ENCODE measurements at regions not wholly inside any gene's neighbourhood (a gene's known extent, or its start where the extent isn't known, plus 50 kb on each side); places are given as distances from the start of the nearest gene placed in this dataset.

GRCh38 chr3:76624164-76624563 is 415.7 kb upstream of the ROBO2 start:
- 90% methylated on average over 6 of the region's 6 CpGs for WGBS
- H3K79me1 ChIP-seq (replicated peaks; ENCODE audit: low read length, poor library complexity, severe bottlenecking) = no peaks in the 10 kb centered on the region
- no peak overlapping the region for H2AK5ac ChIP-seq (ENCODE audit: low read length, severe bottlenecking)
- no peaks in the 10 kb centered on the region for H3K4me1 ChIP-seq (ENCODE audit: control insufficient read depth, insufficient read depth, low read depth, low read length)
- H3K14ac ChIP-seq (ENCODE audit: low read length in 2 of 2) = no peak overlapping the region
- H4K8ac ChIP-seq (ENCODE audit: low read length) = no peak overlapping the region
- H3K9ac ChIP-seq (ENCODE audit: low read length) = no peak overlapping the region
- no peak overlapping the region for H3K4ac ChIP-seq (ENCODE audit: low read depth in 1 of 2, low read length in 2 of 2)
- no peak overlapping the region for H3K18ac ChIP-seq (ENCODE audit: low read depth in 1 of 2, low read length in 2 of 2)
- H3K4me2 ChIP-seq (ENCODE audit: low read length, poor library complexity, severe bottlenecking) = no peak overlapping the region
- no peaks in the 10 kb centered on the region for H3K27me3 ChIP-seq (ENCODE audit: control insufficient read depth in 1 of 2, insufficient read depth in 1 of 2, low read length in 2 of 2)
- H3K9me3 ChIP-seq (ENCODE audit: control insufficient read depth, low read length) = peaks cover 5% of the 10 kb centered on the region
- H2BK12ac ChIP-seq (ENCODE audit: low read length in 2 of 2) = no peak overlapping the region
- no peak overlapping the region for H3K4me3 ChIP-seq (ENCODE audit: insufficient read depth in 1 of 2, low read depth in 1 of 2, low read length in 2 of 2)
- H3K27ac ChIP-seq (ENCODE audit: low read length, poor library complexity, severe bottlenecking) = no peak overlapping the region
- no peaks in the 10 kb centered on the region for H3K36me3 ChIP-seq (ENCODE audit: control insufficient read depth in 1 of 2, insufficient read depth in 2 of 2, low read depth in 1 of 2, low read length in 2 of 2)
- no peak overlapping the region for H2AFZ ChIP-seq (ENCODE audit: low read depth, low read length)
- no peak overlapping the region for H2BK120ac ChIP-seq (ENCODE audit: low read depth, low read length)
- no peak for DNase-seq
- H3K23ac ChIP-seq (ENCODE audit: low read length in 2 of 2) = no peak overlapping the region
- H2BK5ac ChIP-seq (ENCODE audit: low read depth, low read length, poor library complexity, severe bottlenecking) = no peak overlapping the region
- no peak overlapping the region for H2BK15ac ChIP-seq (ENCODE audit: low read depth, poor library complexity, severe bottlenecking)
- H4K91ac ChIP-seq (ENCODE audit: low read length) = no peak overlapping the region

- Histone ChIP-seq H3K18ac (ENCODE audit: low read depth in 1 of 2, low read length in 2 of 2) (no peak overlapping the region), H3K79me1 (replicated peaks; ENCODE audit: low read length, poor library complexity, severe bottlenecking) (no peaks in the 10 kb centered on the region), H2BK12ac (ENCODE audit: low read length in 2 of 2) (no peak overlapping the region), H4K91ac (ENCODE audit: low read length) (no peak overlapping the region), H3K27me3 (ENCODE audit: control insufficient read depth in 1 of 2, insufficient read depth in 1 of 2, low read length in 2 of 2) (no peaks in the 10 kb centered on the region), H2AFZ (ENCODE audit: low read depth, low read length) (no peak overlapping the region), H3K4me2 (ENCODE audit: low read length, poor library complexity, severe bottlenecking) (no peak overlapping the region), H3K27ac (ENCODE audit: low read length, poor library complexity, severe bottlenecking) (no peak overlapping the region), H2BK5ac (ENCODE audit: low read depth, low read length, poor library complexity, severe bottlenecking) (no peak overlapping the region), H3K23ac (ENCODE audit: low read length in 2 of 2) (no peak overlapping the region), H3K9ac (ENCODE audit: low read length) (no peak overlapping the region), H2BK120ac (ENCODE audit: low read depth, low read length) (no peak overlapping the region), H3K9me3 (ENCODE audit: control insufficient read depth, low read length) (peaks cover 6% of the 10 kb centered on the region), H3K14ac (ENCODE audit: low read length in 2 of 2) (no peak overlapping the region), H3K4ac (ENCODE audit: low read depth in 1 of 2, low read length in 2 of 2) (no peak overlapping the region), H3K36me3 (ENCODE audit: control insufficient read depth in 1 of 2, insufficient read depth in 2 of 2, low read depth in 1 of 2, low read length in 2 of 2) (no peaks in the 10 kb centered on the region), H4K8ac (ENCODE audit: low read length) (no peak overlapping the region), H3K4me3 (ENCODE audit: insufficient read depth in 1 of 2, low read depth in 1 of 2, low read length in 2 of 2) (no peak overlapping the region), H2AK5ac (ENCODE audit: low read length, severe bottlenecking) (no peak overlapping the region), H3K4me1 (ENCODE audit: control insufficient read depth, insufficient read depth, low read depth, low read length) (no peaks in the 10 kb centered on the region), H2BK15ac (ENCODE audit: low read depth, poor library complexity, severe bottlenecking) (no peak overlapping the region)
- DNase-seq = no peak
- WGBS = 89% methylated on average over 4 of the region's 4 CpGs
Measured at GRCh38 chr3:76627236-76627635, 412.7 kb upstream of the ROBO2 start.

- 96% methylated on average over 4 of the region's 4 CpGs for WGBS
- Histone ChIP-seq H3K9me3 (ENCODE audit: control insufficient read depth, low read length) (peaks cover 6% of the 10 kb centered on the region), H4K8ac (ENCODE audit: low read length) (no peak overlapping the region), H2BK5ac (ENCODE audit: low read depth, low read length, poor library complexity, severe bottlenecking) (no peak overlapping the region), H3K27ac (ENCODE audit: low read length, poor library complexity, severe bottlenecking) (no peak overlapping the region), H3K14ac (ENCODE audit: low read length in 2 of 2) (no peak overlapping the region), H2BK120ac (ENCODE audit: low read depth, low read length) (no peak overlapping the region), H3K4me3 (ENCODE audit: insufficient read depth in 1 of 2, low read depth in 1 of 2, low read length in 2 of 2) (no peak overlapping the region), H3K36me3 (ENCODE audit: control insufficient read depth in 1 of 2, insufficient read depth in 2 of 2, low read depth in 1 of 2, low read length in 2 of 2) (no peaks in the 10 kb centered on the region), H2BK12ac (ENCODE audit: low read length in 2 of 2) (no peak overlapping the region), H3K4ac (ENCODE audit: low read depth in 1 of 2, low read length in 2 of 2) (no peak overlapping the region), H3K4me2 (ENCODE audit: low read length, poor library complexity, severe bottlenecking) (no peak overlapping the region), H3K4me1 (ENCODE audit: control insufficient read depth, insufficient read depth, low read depth, low read length) (no peaks in the 10 kb centered on the region), H3K79me1 (replicated peaks; ENCODE audit: low read length, poor library complexity, severe bottlenecking) (no peaks in the 10 kb centered on the region), H3K23ac (ENCODE audit: low read length in 2 of 2) (no peak overlapping the region), H3K27me3 (ENCODE audit: control insufficient read depth in 1 of 2, insufficient read depth in 1 of 2, low read length in 2 of 2) (no peaks in the 10 kb centered on the region), H3K9ac (ENCODE audit: low read length) (no peak overlapping the region), H2AFZ (ENCODE audit: low read depth, low read length) (no peak overlapping the region), H3K18ac (ENCODE audit: low read depth in 1 of 2, low read length in 2 of 2) (no peak overlapping the region), H2AK5ac (ENCODE audit: low read length, severe bottlenecking) (no peak overlapping the region), H4K91ac (ENCODE audit: low read length) (no peak overlapping the region), H2BK15ac (ENCODE audit: low read depth, poor library complexity, severe bottlenecking) (no peak overlapping the region)
- DNase-seq = no peak
Measured at GRCh38 chr3:76631251-76631650, 408.6 kb upstream of the ROBO2 start.

- H3K9me3 ChIP-seq (ENCODE audit: control insufficient read depth, low read length) = peaks cover 3% of the 10 kb centered on the region
- no peaks in the 10 kb centered on the region for H3K79me1 ChIP-seq (replicated peaks; ENCODE audit: low read length, poor library complexity, severe bottlenecking)
- H4K91ac ChIP-seq (ENCODE audit: low read length) = no peak overlapping the region
- no peak overlapping the region for H3K4ac ChIP-seq (ENCODE audit: low read depth in 1 of 2, low read length in 2 of 2)
- DNase-seq = no peak
- H3K9ac ChIP-seq (ENCODE audit: low read length) = no peak overlapping the region
- no peak overlapping the region for H3K14ac ChIP-seq (ENCODE audit: low read length in 2 of 2)
- H3K4me3 ChIP-seq (ENCODE audit: insufficient read depth in 1 of 2, low read depth in 1 of 2, low read length in 2 of 2) = no peak overlapping the region
- no peak overlapping the region for H2BK5ac ChIP-seq (ENCODE audit: low read depth, low read length, poor library complexity, severe bottlenecking)
- H2AFZ ChIP-seq (ENCODE audit: low read depth, low read length) = no peak overlapping the region
- no peak overlapping the region for H3K27ac ChIP-seq (ENCODE audit: low read length, poor library complexity, severe bottlenecking)
- H4K8ac ChIP-seq (ENCODE audit: low read length) = no peak overlapping the region
- no peak overlapping the region for H2BK12ac ChIP-seq (ENCODE audit: low read length in 2 of 2)
- H3K36me3 ChIP-seq (ENCODE audit: control insufficient read depth in 1 of 2, insufficient read depth in 2 of 2, low read depth in 1 of 2, low read length in 2 of 2) = no peaks in the 10 kb centered on the region
- no peak overlapping the region for H2AK5ac ChIP-seq (ENCODE audit: low read length, severe bottlenecking)
- no peak overlapping the region for H2BK15ac ChIP-seq (ENCODE audit: low read depth, poor library complexity, severe bottlenecking)
- no peak overlapping the region for H3K18ac ChIP-seq (ENCODE audit: low read depth in 1 of 2, low read length in 2 of 2)
- no peaks in the 10 kb centered on the region for H3K27me3 ChIP-seq (ENCODE audit: control insufficient read depth in 1 of 2, insufficient read depth in 1 of 2, low read length in 2 of 2)
- H3K4me1 ChIP-seq (ENCODE audit: control insufficient read depth, insufficient read depth, low read depth, low read length) = no peaks in the 10 kb centered on the region
- no peak overlapping the region for H3K4me2 ChIP-seq (ENCODE audit: low read length, poor library complexity, severe bottlenecking)
- no peak overlapping the region for H3K23ac ChIP-seq (ENCODE audit: low read length in 2 of 2)
- no peak overlapping the region for H2BK120ac ChIP-seq (ENCODE audit: low read depth, low read length)
Measured at GRCh38 chr3:76638006-76638405, 401.9 kb upstream of the ROBO2 start.

Data from mesenchymal stem cell (in vitro differentiated cells and primary cell).